Upper lobe of right lung (tissue), 1 donor: ENCODE measurements at regions not wholly inside any gene's neighbourhood (a gene's known extent, or its start where the extent isn't known, plus 50 kb on each side); places are given as distances from the start of the nearest gene placed in this dataset.
A peak's percentile ranks its signal among the peaks of the same experiment; 100 is the strongest.

Experiments used
- ATAC-seq: fragments of 200-7000 bp; cut with Tn5 transposase; one replicate; pipeline ENCODE4 v1.9.1; 2020; ENCODE audit warnings: mild to moderate bottlenecking, moderate library complexity
- DNase-seq: peaks from one replicate; pipeline ENCODE4 v3.0.0-alpha.2; 2020
- H3K27ac ChIP-seq: fragments of 200-600 bp; one replicate; pipeline ENCODE4 v1.8.0; 2022
- H3K27me3 ChIP-seq: fragments of 200-600 bp; one replicate; pipeline ENCODE4 v1.8.0; 2022; ENCODE audit warnings: mild to moderate bottlenecking
- H3K36me3 ChIP-seq: fragments of 200-600 bp; one replicate; pipeline ENCODE4 v1.8.0; 2022
- H3K4me1 ChIP-seq: fragments of 200-600 bp; one replicate; pipeline ENCODE4 v1.8.0; 2022
- H3K4me3 ChIP-seq: fragments of 200-600 bp; one replicate; pipeline ENCODE4 v1.8.0; 2022; ENCODE audit warnings: mild to moderate bottlenecking
- H3K9me3 ChIP-seq: fragments of 200-600 bp; one replicate; pipeline ENCODE4 v1.8.0; 2022
- intact Hi-C: fragments of 100-400 bp; cut with DNase I; formaldehyde crosslinking; loops from one replicate; pipeline ENCODE4 v1.11.0; 2022
- TF ChIP-seq, protein P1 (sequence below): fragments of 200-600 bp; IDR thresholded peaks from one replicate; pipeline ENCODE4 v1.8.0; 2022; ENCODE audit warnings: antibody characterized with exemption
- donor health status: DM: no; HTN: yes; CAD: no; lungs with severe emphysema.

DNA sequence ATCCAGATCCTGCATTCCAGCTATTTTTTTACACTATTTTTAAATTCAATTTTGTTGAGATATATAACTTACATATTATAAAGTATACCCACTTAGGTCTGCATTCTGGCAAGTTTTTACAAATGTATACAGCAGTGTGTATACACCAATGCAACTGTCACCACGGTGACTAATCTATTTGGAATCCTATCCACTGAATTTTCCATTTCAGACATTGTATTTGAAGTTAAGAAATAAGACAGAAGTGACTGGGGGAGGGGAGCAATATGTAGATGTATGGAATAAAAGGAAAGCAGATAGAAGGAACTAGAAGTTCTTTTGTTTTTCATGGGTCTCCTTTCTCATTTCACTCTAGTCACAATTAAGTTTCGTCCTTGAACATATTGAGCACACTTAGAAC lies 431.5 kb upstream of the CHRM3 start:
- Histone ChIP-seq H3K9me3 (no peaks in the 10 kb centered on the region), H3K27me3 (no peaks in the 10 kb centered on the region), H3K36me3 (no peaks in the 10 kb centered on the region), H3K27ac (no peak overlapping the region), H3K4me1 (no peaks in the 10 kb centered on the region), H3K4me3 (no peak overlapping the region)
- intact Hi-C loops, result no loop called here
- no peak for DNase-seq
- TF ChIP-seq, protein P1, sequence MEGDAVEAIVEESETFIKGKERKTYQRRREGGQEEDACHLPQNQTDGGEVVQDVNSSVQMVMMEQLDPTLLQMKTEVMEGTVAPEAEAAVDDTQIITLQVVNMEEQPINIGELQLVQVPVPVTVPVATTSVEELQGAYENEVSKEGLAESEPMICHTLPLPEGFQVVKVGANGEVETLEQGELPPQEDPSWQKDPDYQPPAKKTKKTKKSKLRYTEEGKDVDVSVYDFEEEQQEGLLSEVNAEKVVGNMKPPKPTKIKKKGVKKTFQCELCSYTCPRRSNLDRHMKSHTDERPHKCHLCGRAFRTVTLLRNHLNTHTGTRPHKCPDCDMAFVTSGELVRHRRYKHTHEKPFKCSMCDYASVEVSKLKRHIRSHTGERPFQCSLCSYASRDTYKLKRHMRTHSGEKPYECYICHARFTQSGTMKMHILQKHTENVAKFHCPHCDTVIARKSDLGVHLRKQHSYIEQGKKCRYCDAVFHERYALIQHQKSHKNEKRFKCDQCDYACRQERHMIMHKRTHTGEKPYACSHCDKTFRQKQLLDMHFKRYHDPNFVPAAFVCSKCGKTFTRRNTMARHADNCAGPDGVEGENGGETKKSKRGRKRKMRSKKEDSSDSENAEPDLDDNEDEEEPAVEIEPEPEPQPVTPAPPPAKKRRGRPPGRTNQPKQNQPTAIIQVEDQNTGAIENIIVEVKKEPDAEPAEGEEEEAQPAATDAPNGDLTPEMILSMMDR, result no peak
- ATAC-seq, result no peak

DNA sequence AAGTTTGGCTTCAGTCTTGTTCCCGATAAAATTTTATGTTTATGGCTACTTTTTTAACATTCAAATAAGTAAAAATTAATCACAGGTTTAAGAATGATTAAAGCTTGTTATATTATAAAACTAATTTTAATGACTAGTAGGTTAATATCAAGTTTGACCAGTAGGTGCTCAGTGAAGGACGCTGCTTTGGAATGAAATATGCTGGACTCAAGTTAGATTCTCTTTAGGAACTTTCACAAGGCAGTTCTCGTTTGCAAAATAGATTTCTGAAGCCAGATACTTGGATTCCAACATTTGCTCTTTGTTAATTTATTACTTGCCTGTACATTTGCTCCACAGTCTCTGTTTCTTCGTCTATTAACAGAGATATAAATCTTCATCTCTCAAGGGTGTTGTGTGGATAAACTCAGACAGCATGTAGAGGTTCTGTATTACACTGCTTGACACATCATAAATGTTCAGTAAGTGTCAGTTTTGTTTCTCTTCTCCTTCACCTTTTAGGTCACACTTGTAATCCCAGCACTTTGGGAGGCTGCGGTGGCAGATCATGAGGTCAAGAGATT lies 432.8 kb upstream of the CHRM3 start:
- Histone ChIP-seq H3K9me3 (no peaks in the 10 kb centered on the region), H3K4me3 (no peak overlapping the region), H3K36me3 (no peaks in the 10 kb centered on the region), H3K27me3 (no peaks in the 10 kb centered on the region), H3K4me1 (no peaks in the 10 kb centered on the region), H3K27ac (no peak overlapping the region)
- intact Hi-C loops, result no loop called here
- TF ChIP-seq, protein P1, result no peak
- no peak for DNase-seq
- no peak for ATAC-seq

DNA sequence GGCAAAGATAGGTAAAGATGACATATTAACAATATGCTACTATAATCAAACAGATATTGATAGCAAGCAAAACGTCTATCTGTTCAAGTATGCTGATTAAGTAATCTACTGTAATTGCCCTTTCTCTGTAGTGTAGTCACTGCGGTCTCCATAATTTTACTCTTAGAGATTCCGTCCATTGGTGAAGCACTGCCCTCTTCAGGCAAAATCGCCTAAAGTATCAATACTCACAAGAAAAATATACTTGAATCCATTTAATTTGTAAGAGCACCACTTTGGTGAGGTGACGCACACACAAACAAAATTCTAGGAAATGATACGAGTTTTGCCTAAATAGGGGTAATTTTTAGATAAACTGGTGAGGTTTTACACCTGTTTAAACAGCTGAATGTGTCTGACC lies 434.6 kb upstream of the CHRM3 start:
- Histone ChIP-seq H3K4me3 (no peak overlapping the region), H3K36me3 (no peaks in the 10 kb centered on the region), H3K27me3 (no peaks in the 10 kb centered on the region), H3K4me1 (no peaks in the 10 kb centered on the region), H3K27ac (no peak overlapping the region), H3K9me3 (no peaks in the 10 kb centered on the region)
- TF ChIP-seq, protein P1, result peak; percentile 25
- no peak for ATAC-seq
- DNase-seq, result no peak
- intact Hi-C loops, result no loop called here

DNA sequence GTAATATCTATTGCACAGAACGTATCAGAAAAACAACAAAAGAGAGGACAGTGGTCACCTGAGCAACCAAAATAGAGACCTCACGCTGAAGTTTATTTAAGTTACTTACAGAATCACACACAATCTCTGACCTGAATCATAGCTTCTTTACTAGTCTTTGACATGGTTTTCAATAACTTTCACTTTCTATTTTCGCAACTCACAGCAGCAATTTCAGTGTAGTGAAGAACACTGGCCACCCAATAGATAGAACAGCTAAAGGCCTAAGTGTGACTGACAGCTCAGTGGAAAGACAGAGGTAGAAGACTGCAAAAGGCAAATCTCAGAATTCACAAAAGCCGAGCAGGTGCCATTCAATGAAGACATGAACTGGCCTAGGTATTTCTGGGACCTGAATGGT lies 435.6 kb upstream of the CHRM3 start:
- TF ChIP-seq, protein P1, result no peak
- H3K4me1 ChIP-seq, result no peaks in the 10 kb centered on the region
- H3K27me3 ChIP-seq, result no peaks in the 10 kb centered on the region
- DNase-seq, result no peak
- H3K4me3 ChIP-seq, result no peak overlapping the region
- no peak overlapping the region for H3K27ac ChIP-seq
- no peak for ATAC-seq
- no peaks in the 10 kb centered on the region for H3K9me3 ChIP-seq
- intact Hi-C loops, result no loop called here
- no peaks in the 10 kb centered on the region for H3K36me3 ChIP-seq

DNA sequence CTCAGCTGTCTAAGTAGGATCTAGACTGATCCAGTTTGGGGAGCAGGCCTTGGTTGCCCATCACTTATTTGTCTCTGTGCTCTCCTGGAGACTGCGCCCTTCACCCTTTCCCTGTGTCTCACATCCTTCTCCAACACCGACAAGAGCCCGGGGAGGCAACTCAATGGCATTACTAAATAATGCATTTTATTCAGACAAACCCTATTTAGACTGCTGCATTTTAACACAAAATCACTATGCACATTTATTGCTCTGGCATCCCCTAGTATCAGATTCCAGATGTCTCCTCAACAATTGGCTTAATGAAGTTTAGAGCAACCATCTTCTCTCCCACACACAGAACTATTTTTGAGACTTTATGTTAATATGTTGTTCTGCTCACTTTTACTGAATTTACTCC lies 436.4 kb upstream of the CHRM3 start:
- Histone ChIP-seq H3K36me3 (no peaks in the 10 kb centered on the region), H3K27ac (no peak overlapping the region), H3K4me1 (no peaks in the 10 kb centered on the region), H3K4me3 (no peak overlapping the region), H3K27me3 (no peaks in the 10 kb centered on the region), H3K9me3 (no peaks in the 10 kb centered on the region)
- no peak for ATAC-seq
- TF ChIP-seq, protein P1, result no peak
- intact Hi-C loops, result no loop called here
- no peak for DNase-seq

DNA sequence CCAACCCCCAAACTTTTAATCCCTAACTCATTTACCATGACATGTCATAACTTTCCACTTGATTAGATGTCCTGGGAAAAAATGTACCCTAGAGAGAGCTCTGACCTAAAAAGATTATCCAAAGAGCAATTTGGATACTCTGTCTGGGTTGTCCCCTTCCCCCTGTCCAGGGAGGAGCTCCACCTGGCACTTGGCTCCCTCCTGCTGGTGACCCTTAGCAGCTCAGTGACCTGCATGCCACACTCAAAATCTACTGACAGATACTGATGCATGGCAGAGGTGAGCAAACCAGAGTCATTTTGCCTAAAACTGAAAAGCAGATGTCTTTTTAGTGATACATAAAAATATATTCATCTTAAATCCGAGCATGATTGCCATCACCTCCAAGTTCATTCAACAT lies 442.3 kb upstream of the CHRM3 start:
- Histone ChIP-seq H3K4me1 (no peaks in the 10 kb centered on the region), H3K27me3 (no peaks in the 10 kb centered on the region), H3K36me3 (no peaks in the 10 kb centered on the region), H3K9me3 (no peaks in the 10 kb centered on the region), H3K4me3 (no peak overlapping the region), H3K27ac (no peak overlapping the region)
- intact Hi-C loops, result no loop called here
- TF ChIP-seq, protein P1, result no peak
- DNase-seq, result no peak
- no peak for ATAC-seq
